ENCODE measurements at regions not wholly inside any gene's neighbourhood (a gene's known extent, or its start where the extent isn't known, plus 50 kb on each side); places are given as distances from the start of the nearest gene placed in this dataset.

GRCh38 chr6:27630727-27631608, 158.1 kb upstream of the ZNF184 start (continued):
- TF ChIP-seq ATF2 (CRISPR knock-in tag; IDR thresholded peaks at IDR 0.05) (peak; percentile 86; the same call in 1 of the 2 replicates), MTF1 (CRISPR knock-in tag; IDR thresholded peaks at IDR 0.05) (no peak), PAWR (CRISPR knock-in tag; IDR thresholded peaks at IDR 0.05; ENCODE audit: borderline replicate concordance) (0 out of 2 replicates have a peak, but pooled peaks have one; percentile 82), MXD4 (CRISPR knock-in tag; IDR thresholded peaks at IDR 0.05) (peak; percentile 86), PBX3 (CRISPR knock-in tag; IDR thresholded peaks at IDR 0.05; ENCODE audit: borderline replicate concordance) (no peak), ZNF3 (CRISPR knock-in tag; IDR thresholded peaks at IDR 0.05) (peak; percentile 60; the same call in 1 of the 2 replicates), SSRP1 (CRISPR knock-in tag; IDR thresholded peaks at IDR 0.05) (no peak)

DNA sequence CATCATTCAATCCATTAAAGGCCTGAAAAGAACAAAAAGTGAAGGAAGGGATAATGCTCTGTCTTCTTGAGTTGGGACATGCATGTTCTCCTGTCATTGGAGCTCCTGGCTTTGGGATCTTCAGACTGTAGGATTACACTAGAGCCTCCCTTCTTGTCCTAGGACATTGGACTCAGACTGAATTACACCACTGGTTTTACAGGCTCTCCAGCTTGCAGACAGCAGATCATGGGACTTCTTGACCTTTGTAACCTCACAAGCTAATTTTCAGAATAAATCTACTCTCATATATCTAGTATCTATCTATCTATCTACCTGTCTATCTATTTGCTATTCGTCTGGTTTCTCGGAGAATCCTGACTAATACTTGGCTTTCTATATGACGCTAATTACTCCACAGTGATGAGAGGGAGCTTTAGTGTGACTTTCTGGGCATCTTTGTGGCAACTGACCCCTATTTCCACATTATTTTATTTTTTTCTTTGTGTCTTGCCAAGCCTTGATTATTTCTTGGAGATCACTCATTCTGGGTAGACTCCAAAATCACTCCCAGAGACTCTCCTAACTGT, 151.9 kb upstream of the ZNF184 start:
- ATAC-seq: no peak
- no peaks in the 10 kb centered on the region for H3K36me3 ChIP-seq (replicated peaks in 1 of 2; ENCODE audit: control insufficient read depth in 1 of 2, insufficient read depth in 2 of 2, low read length in 2 of 2)
- H3K4me1 ChIP-seq (ENCODE audit: insufficient read depth, low read length): no peaks in the 10 kb centered on the region; the same call in 1 of the 2 replicates
- H3K4me3 ChIP-seq (replicated peaks in 1 of 3; ENCODE audit: insufficient read depth in 1 of 3, low read depth in 2 of 3, low read length in 3 of 3): no peak overlapping the region
- 46% methylated on average over 3 of the region's 3 CpGs for WGBS (ENCODE audit: low lambda C conversion rate)
- H2AFZ ChIP-seq (ENCODE audit: low read length): no peak overlapping the region
- no peak overlapping the region for H3K27ac ChIP-seq (ENCODE audit: extremely low read length, insufficient read depth, low read length)
- TF ChIP-seq NFATC3 (CRISPR knock-in tag; IDR thresholded peaks at IDR 0.05): no peak
- TF ChIP-seq ZNF317 (CRISPR knock-in tag; IDR thresholded peaks at IDR 0.05): no peak
- no peak for TF ChIP-seq ZNF468 (CRISPR knock-in tag; IDR thresholded peaks at IDR 0.05)
- TF ChIP-seq ZNF260 (CRISPR knock-in tag; IDR thresholded peaks at IDR 0.05; ENCODE audit: borderline replicate concordance, low read depth): no peak
- no peak for TF ChIP-seq HNRNPK (IDR thresholded peaks at IDR 0.05; ENCODE audit: low read depth, low read length, poor library complexity, severe bottlenecking)
- TF ChIP-seq RFX1 (IDR thresholded peaks at IDR 0.05): no peak
- TF ChIP-seq RBM22 (optimal IDR thresholded peaks at IDR 0.05; ENCODE audit: low read length): no peak
- no peak for TF ChIP-seq PRPF4 (IDR thresholded peaks at IDR 0.05; ENCODE audit: low read depth, low read length, poor library complexity, severe bottlenecking)
- no peak for TF ChIP-seq ZFP62 (CRISPR knock-in tag; IDR thresholded peaks at IDR 0.05)
- TF ChIP-seq, protein P1, sequence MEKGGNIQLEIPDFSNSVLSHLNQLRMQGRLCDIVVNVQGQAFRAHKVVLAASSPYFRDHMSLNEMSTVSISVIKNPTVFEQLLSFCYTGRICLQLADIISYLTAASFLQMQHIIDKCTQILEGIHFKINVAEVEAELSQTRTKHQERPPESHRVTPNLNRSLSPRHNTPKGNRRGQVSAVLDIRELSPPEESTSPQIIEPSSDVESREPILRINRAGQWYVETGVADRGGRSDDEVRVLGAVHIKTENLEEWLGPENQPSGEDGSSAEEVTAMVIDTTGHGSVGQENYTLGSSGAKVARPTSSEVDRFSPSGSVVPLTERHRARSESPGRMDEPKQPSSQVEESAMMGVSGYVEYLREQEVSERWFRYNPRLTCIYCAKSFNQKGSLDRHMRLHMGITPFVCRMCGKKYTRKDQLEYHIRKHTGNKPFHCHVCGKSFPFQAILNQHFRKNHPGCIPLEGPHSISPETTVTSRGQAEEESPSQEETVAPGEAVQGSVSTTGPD (CRISPR knock-in tag; IDR thresholded peaks at IDR 0.05): no peak
- no peak for TF ChIP-seq ZNF546 (CRISPR knock-in tag; conservative IDR thresholded peaks at IDR 0.05)
- no peak for TF ChIP-seq MIER2 (CRISPR knock-in tag; IDR thresholded peaks at IDR 0.05)
- H3K27me3 ChIP-seq (ENCODE audit: control insufficient read depth in 1 of 2, insufficient read depth in 2 of 2, low read length in 2 of 2): no peaks in the 10 kb centered on the region
- no TSS peak for BruUV-seq (replicated peaks)
- H4K20me1 ChIP-seq (ENCODE audit: insufficient read depth, low read length): no peaks in the 10 kb centered on the region
- H3K4me2 ChIP-seq (ENCODE audit: low read depth, low read length): no peak overlapping the region
- no peak for DNase-seq (ENCODE audit: low spot score)
- ChIA-PET POLR2A (no interaction called here), CTCF (ENCODE audit: low intra/inter-chr PET ratio, low total read pairs) (no interaction called here)
- intact Hi-C loops (cut with micrococcal nuclease; ENCODE audit: unreplicated experiment): no loop called here
- no peak for FAIRE-seq
- no peaks in the 10 kb centered on the region for H3K79me2 ChIP-seq (ENCODE audit: insufficient read depth, low read length)
- no peaks in the 10 kb centered on the region for H3K9me3 ChIP-seq (ENCODE audit: low read length)
- in situ Hi-C loops (cut with HindIII; ENCODE audit: extremely low pct_ligation_motif_present, low pct_unique_long_range_greater_than_20kb): loop anchor here (25.0 kb wide), 1 partner anchor 112 kb away; no protein-coding TSS in a partner anchor
- H3K9ac ChIP-seq (ENCODE audit: insufficient read depth, low read depth, low read length): no peak overlapping the region

Data from HepG2 (cell line).